ENCODE measurements at regions not wholly inside any gene's neighbourhood (a gene's known extent, or its start where the extent isn't known, plus 50 kb on each side); places are given as distances from the start of the nearest gene placed in this dataset.
A peak's percentile ranks its signal among the peaks of the same experiment; 100 is the strongest.

DNA sequence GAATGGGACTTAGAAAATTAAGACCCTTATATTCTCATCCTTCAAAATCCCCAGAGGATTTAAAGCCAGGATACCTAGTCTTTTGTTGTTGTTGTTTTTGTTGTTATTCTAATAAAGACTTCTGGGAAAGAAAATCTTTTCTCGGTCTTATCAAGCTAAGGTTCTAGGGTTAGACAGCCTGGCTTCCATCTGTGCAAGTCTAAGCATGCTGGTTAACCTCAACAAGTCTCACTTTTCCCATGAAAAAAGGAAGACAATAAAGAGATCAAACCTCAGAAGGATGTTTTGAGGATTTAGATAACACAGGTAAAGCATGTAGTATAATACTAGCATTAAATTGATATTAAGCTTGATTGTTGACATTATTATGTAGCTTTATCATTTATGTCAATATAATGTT is 486.4 kb upstream of the SOX9 start:
- H3K9me1 ChIP-seq (ENCODE audit: insufficient read depth, low read length), result no peaks in the 10 kb centered on the region; the same call in none of the 2 replicates
- CTCF ChIA-PET, result interaction anchor here (0.6 kb wide), 1 partner anchor 142 kb away, joined by 5 read pairs; no protein-coding TSS in a partner anchor

More for the DNA sequence above, 486.4 kb upstream of the SOX9 start:
- no peak overlapping the region for H3K9ac ChIP-seq (ENCODE audit: low read depth, low read length)
- BruUV-seq (replicated peaks), result no TSS peak
- H4K5ac ChIP-seq (ENCODE audit: low read depth, low read length), result peak overlapping the region; percentile 69; the same call in 1 of the 2 replicates
- H2BK120ac ChIP-seq (ENCODE audit: low read depth, low read length), result peak overlapping the region; percentile 54
- no peak overlapping the region for H2AK9ac ChIP-seq (replicated peaks; ENCODE audit: low read depth, low read length, poor library complexity)
- no peaks in the 10 kb centered on the region for H3K36me3 ChIP-seq (ENCODE audit: control insufficient read depth, insufficient read depth, low read length)
- ATAC-seq (ENCODE audit: low read depth) (no peak), DNase-seq (no peak)
- no peaks in the 10 kb centered on the region for H3K9me3 ChIP-seq (ENCODE audit: control insufficient read depth, insufficient read depth, low read length)
- H2BK20ac ChIP-seq (ENCODE audit: low read depth, low read length), result no peak overlapping the region; the same call in 1 of the 2 replicates
- H3K4me2 ChIP-seq (ENCODE audit: low read depth, low read length), result no peak overlapping the region
- no peaks in the 10 kb centered on the region for H3K79me1 ChIP-seq (ENCODE audit: low read depth in 1 of 2, low read length in 2 of 2)
- no peak overlapping the region for H3K4me3 ChIP-seq (ENCODE audit: insufficient read depth, low read depth, low read length)
- in situ Hi-C loops (cut with MboI; ENCODE audit: low sequenced_read_pairs), result loop anchor here (25.0 kb wide), 1 partner anchor 903 kb away; no protein-coding TSS in a partner anchor
- no peak overlapping the region; the same call in 1 of the 2 replicates for H3K56ac ChIP-seq (ENCODE audit: extremely low read depth, insufficient read depth, low read length)
- H2BK15ac ChIP-seq (ENCODE audit: low read depth, low read length), result no peak overlapping the region
- TF ChIP-seq CHD1 (IDR thresholded peaks at IDR 0.05; ENCODE audit: low read depth, low read length) (no peak), NFE2L2 (IDR thresholded peaks at IDR 0.05; ENCODE audit: low read depth, low read length) (no peak), CEBPB (IDR thresholded peaks at IDR 0.05; ENCODE audit: low read depth, low read length) (no peak), SMC3 (IDR thresholded peaks at IDR 0.05; ENCODE audit: low read depth, low read length) (no peak), RAD21 (IDR thresholded peaks at IDR 0.05; ENCODE audit: low read length) (no peak), RFX5 (IDR thresholded peaks at IDR 0.05; ENCODE audit: low read depth, low read length) (no peak), RCOR1 (IDR thresholded peaks at IDR 0.05; ENCODE audit: insufficient replicate concordance, low read length) (no peak), POLR2A (IDR thresholded peaks at IDR 0.05; ENCODE audit: low read depth, low read length) (no peak), BHLHE40 (IDR thresholded peaks at IDR 0.05; ENCODE audit: low read depth, low read length) (no peak), MXI1 (IDR thresholded peaks at IDR 0.05; ENCODE audit: borderline replicate concordance, low read depth, low read length) (no peak), MAFK (IDR thresholded peaks at IDR 0.05; ENCODE audit: low read depth, low read length) (no peak)
- TF ChIP-seq, protein P1, sequence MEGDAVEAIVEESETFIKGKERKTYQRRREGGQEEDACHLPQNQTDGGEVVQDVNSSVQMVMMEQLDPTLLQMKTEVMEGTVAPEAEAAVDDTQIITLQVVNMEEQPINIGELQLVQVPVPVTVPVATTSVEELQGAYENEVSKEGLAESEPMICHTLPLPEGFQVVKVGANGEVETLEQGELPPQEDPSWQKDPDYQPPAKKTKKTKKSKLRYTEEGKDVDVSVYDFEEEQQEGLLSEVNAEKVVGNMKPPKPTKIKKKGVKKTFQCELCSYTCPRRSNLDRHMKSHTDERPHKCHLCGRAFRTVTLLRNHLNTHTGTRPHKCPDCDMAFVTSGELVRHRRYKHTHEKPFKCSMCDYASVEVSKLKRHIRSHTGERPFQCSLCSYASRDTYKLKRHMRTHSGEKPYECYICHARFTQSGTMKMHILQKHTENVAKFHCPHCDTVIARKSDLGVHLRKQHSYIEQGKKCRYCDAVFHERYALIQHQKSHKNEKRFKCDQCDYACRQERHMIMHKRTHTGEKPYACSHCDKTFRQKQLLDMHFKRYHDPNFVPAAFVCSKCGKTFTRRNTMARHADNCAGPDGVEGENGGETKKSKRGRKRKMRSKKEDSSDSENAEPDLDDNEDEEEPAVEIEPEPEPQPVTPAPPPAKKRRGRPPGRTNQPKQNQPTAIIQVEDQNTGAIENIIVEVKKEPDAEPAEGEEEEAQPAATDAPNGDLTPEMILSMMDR (conservative IDR thresholded peaks at IDR 0.05; ENCODE audit: low read depth, low read length), result no peak
- TF ChIP-seq, protein P2, sequence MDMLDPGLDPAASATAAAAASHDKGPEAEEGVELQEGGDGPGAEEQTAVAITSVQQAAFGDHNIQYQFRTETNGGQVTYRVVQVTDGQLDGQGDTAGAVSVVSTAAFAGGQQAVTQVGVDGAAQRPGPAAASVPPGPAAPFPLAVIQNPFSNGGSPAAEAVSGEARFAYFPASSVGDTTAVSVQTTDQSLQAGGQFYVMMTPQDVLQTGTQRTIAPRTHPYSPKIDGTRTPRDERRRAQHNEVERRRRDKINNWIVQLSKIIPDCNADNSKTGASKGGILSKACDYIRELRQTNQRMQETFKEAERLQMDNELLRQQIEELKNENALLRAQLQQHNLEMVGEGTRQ (IDR thresholded peaks at IDR 0.05; ENCODE audit: low read depth, low read length), result no peak
- TF ChIP-seq, protein P3, sequence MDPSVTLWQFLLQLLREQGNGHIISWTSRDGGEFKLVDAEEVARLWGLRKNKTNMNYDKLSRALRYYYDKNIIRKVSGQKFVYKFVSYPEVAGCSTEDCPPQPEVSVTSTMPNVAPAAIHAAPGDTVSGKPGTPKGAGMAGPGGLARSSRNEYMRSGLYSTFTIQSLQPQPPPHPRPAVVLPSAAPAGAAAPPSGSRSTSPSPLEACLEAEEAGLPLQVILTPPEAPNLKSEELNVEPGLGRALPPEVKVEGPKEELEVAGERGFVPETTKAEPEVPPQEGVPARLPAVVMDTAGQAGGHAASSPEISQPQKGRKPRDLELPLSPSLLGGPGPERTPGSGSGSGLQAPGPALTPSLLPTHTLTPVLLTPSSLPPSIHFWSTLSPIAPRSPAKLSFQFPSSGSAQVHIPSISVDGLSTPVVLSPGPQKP (IDR thresholded peaks at IDR 0.05; ENCODE audit: borderline replicate concordance, low read depth, low read length), result no peak
- intact Hi-C loops (cut with micrococcal nuclease), result loop anchor here (10.0 kb wide), 1 partner anchor 340 kb away; no protein-coding TSS in a partner anchor
- POLR2A ChIA-PET (ENCODE audit: unreplicated experiment), result no interaction called here
- H4K8ac ChIP-seq (ENCODE audit: low read depth in 2 of 2, low read length in 2 of 2), result peak overlapping the region in 1 of 2 experiments; percentile 52; a peak in 1 of 4 replicates
- peak overlapping the region; percentile 5; the same call in 1 of the 2 replicates for H3K14ac ChIP-seq (replicated peaks; ENCODE audit: low read depth, low read length)
- no CpG with 5 or more reads among the region's 1 CpG for WGBS, 2 experiments (ENCODE audit: extremely low coverage in 2 of 2, insufficient read length in 1 of 2)
- dilution Hi-C loops (cut with HindIII; ENCODE audit: low sequenced_read_pairs, unreplicated experiment), result no loop called here
- H2AK5ac ChIP-seq (ENCODE audit: low read depth, low read length), result 0 out of 2 replicates have a peak overlapping the region, but pooled peaks have one; percentile 70
- peak overlapping the region; percentile 11; the same call in 1 of the 2 replicates for H3K4ac ChIP-seq (ENCODE audit: low read depth, low read length)
- no peak overlapping the region for H2AFZ ChIP-seq (replicated peaks; ENCODE audit: low read length, poor library complexity)
- H4K91ac ChIP-seq (ENCODE audit: insufficient read depth, low read depth, low read length), result no peak overlapping the region
- no peak overlapping the region for H3K27ac ChIP-seq (ENCODE audit: insufficient read depth, low read length)
- H2BK5ac ChIP-seq (ENCODE audit: low read depth, low read length, poor library complexity, severe bottlenecking), result peak overlapping the region; percentile 96
- no peaks in the 10 kb centered on the region for H4K20me1 ChIP-seq (ENCODE audit: insufficient read depth, low read length)
- H3K27me3 ChIP-seq (ENCODE audit: control insufficient read depth, insufficient read depth, low read length), result no peaks in the 10 kb centered on the region
- H3K18ac ChIP-seq (ENCODE audit: low read depth, low read length), result peak overlapping the region; percentile 72; the same call in 1 of the 2 replicates
- peaks cover 8% of the 10 kb centered on the region for H3K4me1 ChIP-seq (ENCODE audit: control insufficient read depth, insufficient read depth, low read length)
- no peak overlapping the region for H3K23ac ChIP-seq (ENCODE audit: low read depth, low read length)

All from IMR-90 (cell line).